ENCODE measurements at regions not wholly inside any gene's neighbourhood (a gene's known extent, or its start where the extent isn't known, plus 50 kb on each side); places are given as distances from the start of the nearest gene placed in this dataset.
"Not testable (repeated sequence)": the region's sequence is repeated elsewhere in the genome, so short reads cannot be mapped to it uniquely, and the experiment has no call there.

DNA sequence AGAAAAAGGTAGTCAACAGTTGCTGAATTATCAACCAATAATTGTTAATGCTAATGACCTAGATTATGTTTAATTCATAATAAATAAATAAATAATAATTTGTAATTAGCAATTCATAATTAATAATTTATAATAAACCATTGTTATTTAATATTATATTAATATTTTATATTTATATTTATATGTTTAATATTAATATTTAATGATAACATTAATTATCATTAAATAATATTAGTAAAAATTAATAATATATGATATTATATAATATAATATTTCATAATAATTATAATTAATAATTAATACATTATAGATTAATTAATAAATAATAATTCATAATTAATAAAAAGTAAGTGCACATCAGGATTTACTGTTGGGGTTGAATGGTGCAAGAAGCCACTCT lies 389.4 kb upstream of the RGPD4 start:
- DNase-seq (ENCODE audit: low read depth in 2 of 2), result no peak

DNA sequence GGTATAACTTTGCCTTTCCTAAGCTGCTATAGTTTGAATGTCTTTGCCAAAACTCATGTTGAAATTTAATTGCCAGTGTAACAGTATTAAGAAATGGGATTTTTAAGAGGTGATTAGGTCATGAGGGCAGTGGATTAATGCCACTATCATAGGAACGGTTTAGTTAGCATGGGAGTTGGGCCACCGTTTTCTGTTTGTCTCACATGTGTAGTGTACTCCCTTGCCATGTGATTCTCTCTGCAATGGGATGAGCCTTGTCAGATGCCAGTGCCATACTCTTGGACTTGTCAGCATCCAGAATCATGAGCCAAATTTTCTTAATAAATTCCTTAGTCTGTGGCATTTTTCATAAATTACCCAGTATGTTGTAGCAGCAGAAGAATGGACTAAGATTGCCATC lies 388.9 kb upstream of the RGPD4 start:
- DNase-seq (ENCODE audit: low read depth in 2 of 2), result no peak

DNA sequence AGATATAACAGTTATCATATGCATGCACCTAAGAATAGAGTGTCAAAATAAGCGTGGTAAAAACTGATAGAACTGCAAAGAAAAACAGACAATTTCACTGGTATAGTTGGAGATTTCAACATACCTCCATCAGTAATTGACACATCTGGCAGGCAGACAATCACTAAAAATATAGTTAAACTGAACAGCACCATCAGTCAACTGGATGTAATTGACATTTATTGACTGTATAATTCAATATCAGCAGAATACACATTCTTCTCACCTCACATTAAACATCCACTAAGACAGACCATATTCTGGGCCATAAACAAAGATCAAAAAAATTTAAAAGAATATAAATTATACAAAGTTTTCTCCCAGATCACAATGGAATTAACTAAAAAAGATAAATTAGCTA lies 378.5 kb upstream of the RGPD4 start:
- DNase-seq (ENCODE audit: low read depth in 2 of 2), result no peak

DNA sequence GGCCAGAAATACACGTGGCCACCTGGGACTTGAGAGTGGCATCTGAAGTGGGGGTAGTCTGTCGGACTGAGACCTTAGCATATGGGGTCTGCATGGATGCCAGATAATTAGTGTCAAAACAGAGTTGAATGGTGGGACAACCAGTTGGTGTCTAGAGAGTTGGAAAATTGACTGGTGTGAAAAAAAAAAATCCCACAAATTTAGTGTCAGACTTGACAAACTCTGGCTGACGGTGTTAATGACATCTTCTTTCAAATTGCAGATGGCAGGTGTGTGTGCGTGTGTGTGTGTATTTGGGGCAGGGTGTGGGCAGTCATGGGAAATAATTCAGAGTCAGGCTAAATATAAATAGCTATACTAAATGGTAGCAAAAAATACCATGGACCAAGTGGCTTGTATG lies 365.4 kb upstream of the RGPD4 start:
- DNase-seq (ENCODE audit: low read depth in 2 of 2), result no peak

GRCh38 chr2:107462181-107462580 lies 364.5 kb upstream of the RGPD4 start:
- DNase-seq (ENCODE audit: low read depth in 2 of 2), result no peak

DNA sequence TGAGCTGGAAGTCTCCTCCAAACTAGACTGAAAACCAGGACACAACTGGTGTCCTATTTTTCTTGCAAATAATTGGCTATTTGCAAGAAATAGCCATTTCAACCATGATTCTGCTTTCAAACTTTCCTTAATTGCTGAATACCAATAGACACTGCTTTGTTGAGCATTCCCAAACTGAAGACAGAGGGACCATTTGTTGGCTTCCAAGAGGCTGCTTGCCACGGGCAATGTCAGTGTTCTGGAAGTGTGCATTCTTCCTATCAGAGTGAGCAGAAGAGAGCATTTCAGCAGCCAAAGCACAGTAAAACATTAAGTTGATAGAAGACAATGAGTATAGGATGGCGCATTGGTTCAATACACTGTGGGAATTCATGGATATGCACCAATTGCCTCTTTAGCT lies 360.5 kb upstream of the RGPD4 start:
- DNase-seq (ENCODE audit: low read depth in 2 of 2), result no peak

- no peak for DNase-seq (ENCODE audit: low read depth in 2 of 2)
Observed at GRCh38 chr2:107466984-107467773, 359.5 kb upstream of the RGPD4 start.

GRCh38 chr2:107469437-107469995 lies 357.2 kb upstream of the RGPD4 start:
- no peak for DNase-seq (ENCODE audit: low read depth in 2 of 2)

- no peak for DNase-seq (ENCODE audit: low read depth in 2 of 2)
Observed at GRCh38 chr2:107473150-107473549, 353.5 kb upstream of the RGPD4 start.

DNA sequence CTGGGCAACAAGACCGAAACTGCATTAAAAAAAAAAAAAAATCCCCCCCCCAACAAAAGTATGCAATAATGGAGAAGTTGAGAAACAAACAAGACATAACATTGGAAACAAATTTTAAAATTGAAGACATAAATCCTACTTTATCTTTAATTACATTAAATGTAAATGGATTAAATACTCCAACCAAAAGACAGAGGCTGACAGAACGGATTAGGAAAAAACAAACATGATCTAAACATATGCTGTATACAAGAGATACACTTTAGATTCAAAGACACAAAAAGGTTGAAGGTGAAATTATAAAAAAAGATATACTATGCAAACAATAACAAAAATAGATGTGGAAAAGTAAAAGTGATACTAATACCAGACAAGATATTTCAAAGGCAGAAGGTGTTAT lies 350.8 kb upstream of the RGPD4 start:
- DNase-seq (ENCODE audit: low read depth in 2 of 2), result no peak

DNA sequence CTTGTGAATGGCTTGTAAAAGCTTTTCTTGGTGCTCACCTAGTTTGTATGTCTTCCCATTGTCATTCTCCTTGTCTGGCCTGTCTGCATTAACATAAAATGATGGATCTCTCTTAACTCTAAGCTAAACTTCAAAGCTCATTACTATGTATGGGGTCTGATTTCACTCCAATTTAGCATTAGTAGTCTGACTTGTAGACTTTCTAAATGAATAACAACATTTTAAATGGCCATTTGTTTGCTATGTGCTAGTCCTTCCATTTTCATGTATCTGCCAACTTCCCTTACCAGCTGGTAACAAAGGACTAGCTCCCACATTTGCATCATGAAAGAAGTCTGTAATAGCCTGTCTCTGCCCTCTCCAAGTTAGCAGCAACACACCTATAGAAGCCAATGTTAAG lies 324.2 kb upstream of the RGPD4 start:
- DNase-seq (ENCODE audit: low read depth in 2 of 2), result no peak

DNA sequence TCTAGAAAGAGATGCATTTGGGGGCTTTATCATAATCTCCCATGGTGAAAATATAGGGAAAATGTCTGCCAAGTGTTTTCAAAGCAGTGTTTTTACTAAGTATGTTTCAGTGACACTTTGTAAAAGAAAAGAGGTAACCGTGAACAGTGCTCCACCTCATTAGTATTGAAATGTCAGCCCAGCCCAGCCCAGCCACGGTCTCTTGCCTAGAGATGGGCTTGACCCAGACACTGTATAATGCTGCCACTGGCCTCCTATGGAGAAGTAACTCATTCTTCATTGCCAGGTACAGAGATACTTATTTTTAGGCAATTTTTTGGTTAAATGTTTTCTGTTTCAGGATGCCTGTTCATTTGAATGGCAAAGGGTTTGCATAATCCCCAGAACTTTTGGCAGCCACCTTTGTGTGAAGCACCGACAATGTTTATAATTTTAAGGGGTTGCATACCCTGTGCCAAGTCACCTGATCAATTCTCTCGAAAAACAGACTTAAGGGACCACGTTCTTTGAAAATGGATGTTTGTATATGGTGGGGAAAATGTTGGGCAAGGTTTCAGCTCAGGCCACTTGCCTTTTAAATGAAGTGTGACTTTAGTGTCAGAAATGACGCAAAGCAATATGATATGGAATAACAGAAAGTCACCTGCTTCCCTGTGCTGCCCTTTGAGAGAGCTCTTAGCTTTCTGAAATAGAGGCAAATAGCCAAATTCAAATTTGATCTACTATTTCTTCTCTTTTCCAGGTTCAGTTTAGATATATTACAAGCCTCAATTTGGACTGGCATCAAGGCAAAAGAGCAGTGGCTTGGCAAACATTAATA lies 314.5 kb upstream of the RGPD4 start:
- DNase-seq (ENCODE audit: low read depth in 2 of 2), result no peak

DNA sequence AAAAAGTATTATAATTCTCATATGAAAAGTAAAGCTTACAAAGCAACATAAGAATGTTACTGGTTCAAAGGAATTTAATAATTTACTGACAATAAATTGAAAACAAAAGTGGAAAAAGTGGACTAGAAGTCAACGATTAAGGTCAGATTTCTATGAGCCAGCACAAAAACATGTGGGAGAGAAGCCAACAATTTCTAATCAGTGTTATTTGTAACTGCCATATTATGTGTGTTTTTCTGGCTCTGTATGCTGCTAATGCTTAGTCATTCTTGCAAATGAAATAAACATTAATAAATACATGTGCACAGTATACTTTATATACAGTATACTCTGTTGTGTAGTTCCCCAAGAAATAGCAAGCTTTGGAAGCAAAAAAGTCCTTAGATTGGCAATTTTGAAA lies 301.3 kb upstream of the RGPD4 start:
- no peak for DNase-seq (ENCODE audit: low read depth in 2 of 2)

DNA sequence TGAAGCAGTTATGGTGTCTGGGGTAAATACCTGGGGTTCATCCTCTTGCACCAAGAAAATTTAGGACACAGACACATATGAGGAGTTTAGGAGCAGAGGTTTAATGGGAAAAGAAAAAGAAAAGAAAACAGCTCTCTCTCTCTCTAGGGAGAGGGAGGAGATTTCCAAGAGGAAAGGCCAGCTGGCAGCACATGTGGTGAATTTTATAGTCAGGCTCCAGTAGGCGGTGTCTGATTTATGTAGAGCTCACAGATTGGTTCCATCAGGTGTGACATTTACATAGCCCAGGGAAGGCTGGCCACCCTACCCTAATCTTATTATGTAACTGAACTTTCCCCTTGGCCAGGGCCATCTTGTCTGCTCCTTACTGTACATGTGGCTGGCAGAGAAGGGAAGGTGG lies 297.5 kb upstream of the RGPD4 start:
- DNase-seq (ENCODE audit: low read depth in 2 of 2), result no peak

DNA sequence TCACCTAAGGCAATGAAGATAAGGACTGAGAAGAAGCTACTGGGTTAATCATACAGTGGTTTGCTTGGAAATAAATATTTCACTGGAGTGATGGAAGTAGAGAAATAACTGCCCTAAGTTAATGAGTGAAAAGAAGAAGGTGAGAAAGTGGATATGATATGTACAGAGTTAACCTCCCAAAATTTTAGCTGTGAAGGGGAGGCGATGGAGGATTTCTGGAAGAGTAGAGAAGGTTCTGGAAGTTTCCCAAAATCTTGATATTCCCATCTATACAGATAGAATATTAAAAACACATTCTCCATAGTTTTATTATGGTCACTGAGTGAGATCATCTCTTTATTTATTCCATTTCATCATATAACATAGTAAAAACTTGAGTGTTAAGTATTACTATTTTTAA lies 296.6 kb upstream of the RGPD4 start:
- no peak for DNase-seq (ENCODE audit: low read depth in 2 of 2)

DNA sequence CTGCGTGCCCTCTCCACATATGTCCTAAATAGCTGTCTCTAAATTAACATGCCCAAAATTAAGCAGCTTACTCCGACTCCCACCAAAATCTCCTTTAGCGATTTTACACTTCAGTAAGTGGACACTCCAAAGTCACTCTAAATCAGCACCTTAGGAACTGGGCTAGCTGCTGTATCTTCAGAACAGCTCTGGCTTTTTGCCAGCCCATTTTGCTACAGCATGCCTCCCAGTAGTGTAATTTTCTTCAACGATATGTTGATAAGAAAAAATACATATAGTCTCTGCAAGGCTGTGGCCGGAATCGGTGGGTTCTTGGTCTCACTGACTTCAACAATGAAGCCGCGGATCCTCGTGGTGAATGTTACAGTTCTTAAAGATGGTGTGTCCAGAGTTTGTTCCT lies 291.8 kb upstream of the RGPD4 start:
- no peak for DNase-seq (ENCODE audit: low read depth in 2 of 2)

GRCh38 chr2:107535905-107536689 lies 290.6 kb upstream of the RGPD4 start:
- not testable (repeated sequence) for DNase-seq (ENCODE audit: low read depth in 2 of 2)

- DNase-seq (ENCODE audit: low read depth in 2 of 2), result no peak
Observed at GRCh38 chr2:107542314-107542740, 284.4 kb upstream of the RGPD4 start.

- DNase-seq (ENCODE audit: low read depth in 2 of 2), result no peak
Observed at GRCh38 chr2:107543793-107544192, 282.9 kb upstream of the RGPD4 start.

DNA sequence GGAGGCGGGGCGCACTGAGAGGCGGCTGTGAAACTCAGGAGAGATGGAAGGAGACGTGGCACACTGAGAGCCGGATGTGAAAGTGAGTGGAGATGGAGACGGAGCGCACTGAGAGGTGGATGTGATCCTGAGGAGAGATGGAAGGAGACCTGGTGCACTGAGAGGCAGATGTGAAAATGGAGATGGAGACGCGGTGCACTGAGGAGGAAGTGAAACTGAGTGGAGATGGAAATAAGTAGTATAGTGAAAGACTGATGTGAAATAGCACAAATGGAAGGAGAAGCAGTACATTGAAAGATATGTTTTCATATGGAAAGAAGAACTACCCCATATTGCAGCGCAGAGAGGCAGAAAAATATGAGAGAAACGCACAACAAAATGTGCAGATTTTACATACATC lies 281.6 kb upstream of the RGPD4 start:
- DNase-seq (ENCODE audit: low read depth in 2 of 2), result no peak

- DNase-seq (ENCODE audit: low read depth in 2 of 2), result no peak
Observed at GRCh38 chr2:107545851-107546250, 280.8 kb upstream of the RGPD4 start.

- no peak for DNase-seq (ENCODE audit: low read depth in 2 of 2)
Observed at GRCh38 chr2:107548216-107548615, 278.5 kb upstream of the RGPD4 start.

Data from stimulated activated CD4-positive, alpha-beta T cell treated with anti-CD3 and anti-CD28 coated beads, Interleukin-4, amount 100 ng/mL, for 48 hours (primary cell).